Right cardiac atrium (tissue), 5 donors: ENCODE measurements at regions not wholly inside any gene's neighbourhood (a gene's known extent, or its start where the extent isn't known, plus 50 kb on each side); places are given as distances from the start of the nearest gene placed in this dataset.
A peak's percentile ranks its signal among the peaks of the same experiment; 100 is the strongest.
"Not testable (repeated sequence)": the region's sequence is repeated elsewhere in the genome, so short reads cannot be mapped to it uniquely, and the experiment has no call there.

Source experiments
- ATAC-seq, 2 donors: fragments of 200-7000 bp; cut with Tn5 transposase; one replicate each; pipeline versions ENCODE4 v1.8.0 to v1.9.1; 2020; ENCODE audit warnings: moderate library complexity in 2 of 2, mild to moderate bottlenecking in 1 of 2
- DNase-seq, 3 donors: peaks; one replicate each; pipeline ENCODE4 v3.0.0-alpha.2; 2020
- H3K27ac ChIP-seq: one replicate; pipeline ENCODE4 v1.5.1; 2013; ENCODE audit warnings: mild to moderate bottlenecking, low read length, control low read depth, moderate library complexity
- H3K27me3 ChIP-seq: one replicate; pipeline ENCODE4 v1.6.1; 2013; ENCODE audit not compliant: control insufficient read depth, insufficient read depth
- H3K4me1 ChIP-seq: one replicate; pipeline ENCODE4 v1.6.1; 2013; ENCODE audit warnings: low read length; ENCODE audit not compliant: control insufficient read depth, insufficient read depth
- H3K4me3 ChIP-seq: one replicate; pipeline ENCODE4 v1.5.1; 2013; ENCODE audit warnings: low read length, control low read depth
- H3K9me3 ChIP-seq: one replicate; pipeline ENCODE4 v1.6.1; 2013; ENCODE audit warnings: low read length; ENCODE audit not compliant: control insufficient read depth
- WGBS: extraction: QIAGEN DNeasy Blood & Tissue Kit; methylation state at CpG from one replicate; pipeline ENCODE4 v1.1.7; 2013; 5-methylcytosine and 5-hydroxymethylcytosine counted together
- intact Hi-C, 4 donors: fragments of 100-400 bp; cut with DNase I; formaldehyde crosslinking; loops; one replicate each; pipeline versions ENCODE4 v1.11.0 to v1.14.0; 2022 to 2023
- donor health status: healthy with polysubstance abuse.
- donor health status: DM: no; HTN: yes; CAD: no.
- donor health status: DM: no; HTN: no; CAD: no.
- donor health status: DM: no; HTN: yes; CAD: no; lungs with severe emphysema.
- donor health status: DM: yes; HTN: yes; CAD: no.

DNA sequence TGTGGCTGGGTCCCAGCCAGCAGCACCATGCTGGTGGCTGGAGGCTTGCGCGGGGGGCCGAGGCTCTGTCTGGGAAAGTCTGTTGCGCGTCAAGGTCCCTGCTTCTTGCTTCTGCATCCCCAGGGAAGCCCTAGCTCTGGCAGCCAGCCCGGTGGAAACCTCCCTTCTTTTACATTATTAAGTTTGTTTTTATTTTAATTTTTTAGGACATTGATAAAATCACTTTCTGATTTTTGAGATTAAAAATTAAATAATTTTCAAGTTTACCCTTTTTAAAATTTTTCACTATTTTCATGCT lies 81.6 kb downstream of the TRIM51G start:
- H3K27ac ChIP-seq, H3K4me3 ChIP-seq, H3K27me3 ChIP-seq, ATAC-seq, H3K4me1 ChIP-seq, intact Hi-C loops, H3K9me3 ChIP-seq: not testable (repeated sequence)
- WGBS = 73% methylated on average over 6 of the region's 6 CpGs
- peak in 1 of 3 donors; percentile 31 for DNase-seq

DNA sequence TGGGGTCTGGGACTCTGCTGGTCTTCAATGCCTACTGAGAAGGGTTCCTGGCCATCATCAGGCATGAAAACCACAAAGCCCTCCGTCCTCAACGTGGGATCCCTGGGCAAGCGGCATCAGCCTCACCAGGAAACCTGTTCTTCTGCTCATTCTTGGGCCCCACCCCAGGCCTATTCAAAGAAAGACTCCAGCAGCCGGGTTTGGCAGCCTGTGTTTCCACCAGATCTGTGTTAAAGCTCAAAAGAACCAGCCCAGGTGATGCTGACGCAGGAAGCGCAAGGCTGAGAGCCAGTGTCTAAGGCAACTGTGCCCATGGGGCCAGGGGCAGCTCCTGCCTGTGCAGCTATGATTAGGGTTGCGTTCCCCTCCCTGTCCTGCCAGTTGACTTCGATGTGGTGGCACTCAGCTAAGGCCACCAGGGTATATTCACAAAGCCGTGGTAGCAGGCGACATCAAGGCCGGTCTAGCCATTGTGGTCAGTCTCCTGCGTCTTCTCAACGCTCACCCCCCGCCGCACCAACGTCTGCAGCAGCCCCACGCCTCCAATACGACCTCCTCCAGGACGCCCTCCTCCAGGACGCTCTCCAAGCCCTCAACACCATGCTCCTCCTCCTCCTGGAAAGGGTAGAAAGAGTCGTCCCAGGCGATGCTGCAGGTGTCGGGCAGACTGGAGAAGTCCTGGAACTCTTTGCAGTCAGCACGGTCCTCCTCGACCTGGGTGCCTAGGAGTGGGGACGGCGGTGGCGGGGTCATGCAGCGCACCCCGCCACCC lies 82.1 kb downstream of the TRIM51G start:
- DNase-seq = peak in 1 of 3 donors; percentile 18
- 86% methylated on average over 30 of the region's 30 CpGs for WGBS
- not testable (repeated sequence) for H3K27ac ChIP-seq

DNA sequence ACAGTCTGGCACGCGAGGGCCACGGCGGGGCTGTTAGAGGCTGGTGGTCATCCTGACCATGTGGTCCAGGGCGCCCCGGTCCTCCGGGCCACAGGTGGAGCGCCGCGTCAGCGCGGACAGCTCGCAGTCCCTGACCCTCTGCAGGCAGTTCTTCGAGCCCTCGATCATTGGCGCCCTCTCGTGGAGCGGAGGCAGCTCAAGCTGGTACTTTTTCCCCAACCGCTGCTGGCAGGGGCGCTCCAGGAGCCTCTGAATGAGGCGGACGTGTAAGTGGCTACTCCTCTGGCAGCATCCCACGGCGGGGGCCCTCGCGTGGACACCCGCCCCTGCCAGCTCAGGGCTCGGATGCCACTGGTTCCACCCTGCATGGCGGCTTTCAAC lies 82.9 kb downstream of the TRIM51G start:
- H3K9me3 ChIP-seq, intact Hi-C loops, H3K27ac ChIP-seq, ATAC-seq, H3K4me1 ChIP-seq, H3K27me3 ChIP-seq, H3K4me3 ChIP-seq: not testable (repeated sequence)
- WGBS = 85% methylated on average over 29 of the region's 29 CpGs
- DNase-seq = peak in 1 of 3 donors; percentile 22

More for the DNA sequence above, 82.1 kb downstream of the TRIM51G start:
- H3K4me1 ChIP-seq, H3K4me3 ChIP-seq, H3K27me3 ChIP-seq, H3K9me3 ChIP-seq, ATAC-seq, intact Hi-C loops: not testable (repeated sequence)

DNA sequence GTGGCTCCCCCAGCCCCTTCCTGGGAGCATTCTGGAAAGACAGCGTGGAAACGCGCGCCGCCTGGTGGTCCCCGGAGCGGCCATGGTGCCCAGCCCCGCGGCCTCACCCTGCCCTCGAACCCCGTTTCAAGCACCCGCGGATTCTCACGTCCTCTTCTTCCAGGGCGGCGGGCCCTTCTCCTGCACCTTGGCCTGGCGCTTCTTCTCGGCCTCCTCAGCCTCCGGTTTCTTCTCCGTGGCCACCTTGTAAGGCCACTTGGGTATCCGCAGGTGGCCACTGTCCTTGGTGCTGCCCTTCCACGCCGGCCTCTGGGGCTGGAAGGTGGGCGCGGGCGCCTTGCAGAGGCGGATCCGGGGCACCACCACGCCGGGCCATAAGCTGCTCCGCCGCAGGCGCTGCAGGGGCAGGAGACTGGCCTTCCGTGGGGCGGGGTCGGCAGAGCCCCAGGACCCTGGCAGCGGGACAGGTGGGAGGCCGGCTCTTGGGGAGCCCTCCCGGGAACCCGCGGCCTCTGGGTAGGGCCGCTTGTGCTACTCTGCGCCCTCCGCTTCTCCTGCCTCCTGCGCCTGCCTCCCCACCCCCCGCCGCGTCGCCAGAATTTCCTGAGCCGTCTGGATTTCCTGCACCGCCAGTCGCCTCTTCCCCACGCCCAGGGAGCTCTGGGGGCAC lies 83.4 kb downstream of the TRIM51G start:
- no peaks in the 10 kb centered on the region for H3K27me3 ChIP-seq
- DNase-seq (peak in 2 of 3 donors; percentile 19 to 30), ATAC-seq (no peak)
- no peaks in the 10 kb centered on the region for H3K9me3 ChIP-seq
- no peak overlapping the region for H3K4me3 ChIP-seq
- H3K4me1 ChIP-seq = no peaks in the 10 kb centered on the region
- intact Hi-C loops = no loop called here
- 71% methylated on average over 53 of the region's 53 CpGs for WGBS
- H3K27ac ChIP-seq = no peak overlapping the region

DNA sequence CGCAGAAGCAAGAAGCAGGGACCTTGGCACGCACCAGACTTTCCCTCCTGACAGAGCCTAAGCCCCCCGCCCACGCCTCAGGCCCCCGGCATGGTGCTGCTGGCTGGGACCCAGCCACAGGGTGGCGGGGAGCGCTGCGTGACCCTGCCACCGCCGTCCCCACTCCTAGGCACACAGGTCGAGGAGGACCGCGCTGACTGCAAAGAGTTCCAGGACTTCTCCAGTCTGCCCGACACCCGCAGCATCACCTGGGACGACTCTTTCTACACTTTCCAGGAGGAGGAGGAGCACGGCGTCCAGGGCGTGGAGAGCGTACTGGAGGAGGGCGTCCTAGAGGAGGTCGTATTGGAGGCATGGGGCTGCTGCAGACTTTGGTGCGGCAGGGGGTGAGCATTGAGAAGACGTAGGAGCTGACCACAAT lies 103.7 kb downstream of the TRIM51G start:
- WGBS = 88% methylated on average over 24 of the region's 24 CpGs
- Histone ChIP-seq H3K4me3 (no peak overlapping the region), H3K4me1 (no peaks in the 10 kb centered on the region), H3K27ac (no peak overlapping the region), H3K27me3 (no peaks in the 10 kb centered on the region), H3K9me3 (no peaks in the 10 kb centered on the region)
- ATAC-seq (no peak), DNase-seq (peak in 2 of 3 donors; percentile 35 to 38)
- intact Hi-C loops = no loop called here

DNA sequence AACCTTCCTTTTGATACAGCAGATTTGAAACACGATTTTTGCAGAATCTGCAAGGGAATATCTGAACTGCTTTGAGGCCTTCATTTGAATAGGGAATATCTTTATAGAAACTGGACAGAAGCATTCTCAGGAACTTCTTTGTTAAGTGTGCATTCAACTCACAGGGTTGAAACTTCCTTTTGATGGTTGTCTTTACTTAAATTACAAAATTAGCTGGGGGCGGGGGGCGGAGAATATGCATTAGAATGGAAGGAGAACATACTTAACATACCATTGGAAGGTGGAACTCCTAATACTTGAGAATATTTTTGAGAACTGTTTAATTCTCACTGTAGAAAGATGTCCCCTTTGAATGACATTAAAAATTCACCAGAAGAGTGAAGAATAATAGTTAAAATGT lies 104.4 kb downstream of the TRIM51G start:
- intact Hi-C loops = no loop called here
- WGBS = 79% methylated on average over 3 of the region's 3 CpGs
- no peak for ATAC-seq

More for the DNA sequence above, 104.4 kb downstream of the TRIM51G start:
- Histone ChIP-seq H3K4me3 (no peak overlapping the region), H3K27ac (no peak overlapping the region), H3K4me1 (no peaks in the 10 kb centered on the region), H3K27me3 (no peaks in the 10 kb centered on the region), H3K9me3 (no peaks in the 10 kb centered on the region)
- no peak for DNase-seq
